Activated T-helper 2 cell treated with anti-CD3 and anti-CD28 coated beads, Interferon-gamma antibody, Interleukin-2, Interleukin-4, amounts not matched to agents 10 μg/mL and 5 μg/mL and 100 μg/mL, durations not matched to agents 14 hours and 24 hours and 36 hours (primary cell): ENCODE measurements at regions not wholly inside any gene's neighbourhood (a gene's known extent, or its start where the extent isn't known, plus 50 kb on each side); places are given as distances from the start of the nearest gene placed in this dataset.
"Not testable (repeated sequence)": the region's sequence is repeated elsewhere in the genome, so short reads cannot be mapped to it uniquely, and the experiment has no call there.

Experiments used
- DNase-seq: peaks from one replicate; pipeline ENCODE4 v3.0.0; 2021; ENCODE audit warnings: low spot score
- H3K27ac Mint-ChIP-seq: one replicate; pipeline ENCODE4 v1.8.0; 2021; ENCODE audit warnings: mixed read lengths
- H3K27me3 Mint-ChIP-seq: one replicate; pipeline ENCODE4 v1.8.0; 2021; ENCODE audit warnings: low read depth, mixed read lengths
- H3K36me3 Mint-ChIP-seq: one replicate; pipeline ENCODE4 v1.8.0; 2021; ENCODE audit warnings: low read depth, mixed read lengths
- H3K4me1 Mint-ChIP-seq: one replicate; pipeline ENCODE4 v1.8.0; 2021; ENCODE audit warnings: low read depth, mixed read lengths
- H3K4me3 Mint-ChIP-seq: one replicate; pipeline ENCODE4 v1.8.0; 2021; ENCODE audit warnings: low read depth, mild to moderate bottlenecking, moderate library complexity, mixed read lengths
- H3K9me3 Mint-ChIP-seq: one replicate; pipeline ENCODE4 v1.8.0; 2021; ENCODE audit warnings: mixed read lengths
- intact Hi-C: fragments of 100-400 bp; cut with micrococcal nuclease; formaldehyde crosslinking; loops from one replicate; pipeline ENCODE4 v1.15.1; 2023

DNA sequence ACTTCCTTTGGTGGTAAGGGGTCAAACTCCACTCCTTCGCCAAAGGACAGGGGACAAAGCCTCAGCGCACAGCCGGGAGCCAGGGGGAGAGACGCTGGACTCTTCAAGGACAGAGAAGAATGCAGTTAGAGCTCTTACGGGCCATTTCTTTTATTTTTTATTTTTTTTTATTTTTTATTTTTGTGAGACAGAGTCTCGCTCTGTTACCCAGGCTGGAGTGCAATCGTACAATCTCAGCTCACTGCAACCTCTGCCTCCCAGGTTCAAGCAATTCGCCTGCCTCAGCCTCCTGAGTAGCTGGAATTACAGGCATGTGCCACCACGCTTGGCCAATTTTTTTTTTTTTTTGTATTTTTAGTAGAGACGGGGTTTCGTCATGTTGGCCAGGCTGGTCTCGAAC, 93.2 kb upstream of the RPH3AL start, which contains the start of gene RFLNB:
TSS of gene RFLNB (minus strand) at position 101 of the 400 bp plus-strand sequence.
- intact Hi-C loops, H3K27me3 Mint-ChIP-seq, DNase-seq, H3K9me3 Mint-ChIP-seq: not testable (repeated sequence)
- H3K4me1 Mint-ChIP-seq, result peaks cover 11% of the 10 kb centered on the region
- peak within 1 kb of the TSS; percentile 52 for H3K4me3 Mint-ChIP-seq
- H3K27ac Mint-ChIP-seq, result peak within 1 kb of the TSS; percentile 38
- peaks cover 50% of the 10 kb centered on the region for H3K36me3 Mint-ChIP-seq

GRCh38 chr17:444879-445454, 92.4 kb upstream of the RPH3AL start:
- no peaks in the 10 kb centered on the region for H3K9me3 Mint-ChIP-seq
- peaks cover 11% of the 10 kb centered on the region for H3K4me1 Mint-ChIP-seq
- H3K4me3 Mint-ChIP-seq, result no peak overlapping the region
- no peaks in the 10 kb centered on the region for H3K27me3 Mint-ChIP-seq
- peak overlapping the region; percentile 38 for H3K27ac Mint-ChIP-seq
- intact Hi-C loops, result no loop called here
- H3K36me3 Mint-ChIP-seq, result peaks cover 58% of the 10 kb centered on the region
- no peak for DNase-seq

DNA sequence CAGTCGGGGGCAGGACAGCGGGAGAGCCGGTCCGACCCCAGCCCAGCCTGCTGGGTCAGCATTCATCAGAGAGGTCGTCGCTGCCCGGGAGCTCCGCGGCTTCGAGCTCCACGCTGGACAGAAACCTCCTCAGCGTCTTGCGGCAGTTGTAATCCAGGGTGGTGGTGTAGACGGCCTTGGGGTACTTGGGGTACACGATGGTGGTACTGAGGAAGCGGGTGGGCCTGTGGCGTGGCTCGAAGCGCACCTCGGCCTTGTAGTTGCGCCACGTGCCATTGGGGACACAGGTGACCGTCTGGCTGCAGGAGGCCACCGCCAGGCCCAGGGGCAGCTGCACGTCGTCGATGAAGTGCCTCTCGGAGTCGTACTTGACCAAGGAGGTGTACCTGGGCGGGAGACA, 90.5 kb upstream of the RPH3AL start:
- Mint-ChIP-seq H3K4me3 (no peak overlapping the region), H3K4me1 (peaks cover 11% of the 10 kb centered on the region), H3K36me3 (peaks cover 72% of the 10 kb centered on the region), H3K9me3 (no peaks in the 10 kb centered on the region), H3K27me3 (no peaks in the 10 kb centered on the region), H3K27ac (no peak overlapping the region)
- intact Hi-C loops, result no loop called here
- DNase-seq, result no peak

GRCh38 chr17:441155-441950, 88.7 kb upstream of the RPH3AL start:
- intact Hi-C loops, result no loop called here
- peaks cover 69% of the 10 kb centered on the region for H3K36me3 Mint-ChIP-seq
- H3K4me3 Mint-ChIP-seq, result no peak overlapping the region
- DNase-seq, result no peak
- no peak overlapping the region for H3K27ac Mint-ChIP-seq
- peaks cover 4% of the 10 kb centered on the region for H3K4me1 Mint-ChIP-seq
- H3K27me3 Mint-ChIP-seq, result no peaks in the 10 kb centered on the region
- peaks cover 6% of the 10 kb centered on the region for H3K9me3 Mint-ChIP-seq

- Mint-ChIP-seq H3K9me3 (peaks cover 16% of the 10 kb centered on the region), H3K27me3 (no peaks in the 10 kb centered on the region), H3K4me3 (no peak overlapping the region), H3K27ac (no peak overlapping the region), H3K36me3 (peaks cover 58% of the 10 kb centered on the region), H3K4me1 (peaks cover 2% of the 10 kb centered on the region)
- DNase-seq, result no peak
- intact Hi-C loops, result no loop called here
Measured at GRCh38 chr17:438191-438590, 85.6 kb upstream of the RPH3AL start.

DNA sequence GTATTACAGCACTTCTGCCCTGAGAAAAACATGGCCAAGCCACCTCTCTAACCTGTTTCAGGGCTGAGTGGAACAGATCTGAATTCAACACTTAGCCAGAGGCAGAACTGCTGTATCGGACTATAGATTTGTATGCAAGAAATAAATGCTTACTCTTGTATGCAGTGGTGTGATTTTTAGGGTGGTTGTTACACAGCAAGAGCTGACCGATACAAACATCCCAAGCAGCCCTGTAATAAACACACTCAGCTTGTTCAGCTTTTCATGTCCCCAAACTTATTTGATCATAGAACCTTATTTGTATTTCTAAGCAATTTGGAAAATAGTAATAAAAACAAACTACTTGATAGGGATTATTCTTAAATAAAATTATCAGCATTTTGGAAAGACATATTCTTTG, 84.9 kb upstream of the RPH3AL start:
- peaks cover 51% of the 10 kb centered on the region for H3K36me3 Mint-ChIP-seq
- no peaks in the 10 kb centered on the region for H3K27me3 Mint-ChIP-seq
- H3K4me1 Mint-ChIP-seq, result peaks cover 2% of the 10 kb centered on the region
- no peak overlapping the region for H3K4me3 Mint-ChIP-seq
- intact Hi-C loops, result no loop called here
- no peak for DNase-seq
- no peak overlapping the region for H3K27ac Mint-ChIP-seq
- H3K9me3 Mint-ChIP-seq, result peaks cover 16% of the 10 kb centered on the region

DNA sequence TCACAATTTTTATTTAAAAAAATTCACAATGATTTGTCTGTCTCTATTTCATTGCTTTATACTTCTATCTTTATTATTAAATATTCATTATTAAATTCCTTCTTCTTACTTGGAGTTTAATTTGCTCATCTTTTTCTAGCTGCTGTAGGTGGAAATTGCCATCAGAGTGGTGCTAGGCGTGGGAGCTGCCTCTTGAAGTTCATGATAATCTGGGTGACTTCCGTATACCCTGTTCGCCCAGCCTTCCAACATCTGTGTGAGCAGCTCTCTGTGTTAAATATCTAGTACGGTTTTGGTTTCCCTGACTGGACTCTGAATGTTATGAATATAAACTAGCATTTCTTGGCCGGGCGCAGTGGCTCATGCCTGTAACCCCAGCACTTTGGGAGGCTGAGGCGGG, 84.0 kb upstream of the RPH3AL start:
- Mint-ChIP-seq H3K36me3 (peaks cover 45% of the 10 kb centered on the region), H3K4me3 (no peak overlapping the region)

GRCh38 chr17:432471-432870, 79.9 kb upstream of the RPH3AL start:
- H3K4me1 Mint-ChIP-seq, DNase-seq, intact Hi-C loops, H3K27ac Mint-ChIP-seq, H3K4me3 Mint-ChIP-seq, H3K27me3 Mint-ChIP-seq: not testable (repeated sequence)
- H3K36me3 Mint-ChIP-seq, result peaks cover 20% of the 10 kb centered on the region
- peaks cover 38% of the 10 kb centered on the region for H3K9me3 Mint-ChIP-seq

More for the DNA sequence above, 84.0 kb upstream of the RPH3AL start:
- intact Hi-C loops, result no loop called here
- Mint-ChIP-seq H3K27me3 (no peaks in the 10 kb centered on the region), H3K4me1 (peaks cover 2% of the 10 kb centered on the region), H3K27ac (no peak overlapping the region), H3K9me3 (peaks cover 16% of the 10 kb centered on the region)
- DNase-seq, result no peak

DNA sequence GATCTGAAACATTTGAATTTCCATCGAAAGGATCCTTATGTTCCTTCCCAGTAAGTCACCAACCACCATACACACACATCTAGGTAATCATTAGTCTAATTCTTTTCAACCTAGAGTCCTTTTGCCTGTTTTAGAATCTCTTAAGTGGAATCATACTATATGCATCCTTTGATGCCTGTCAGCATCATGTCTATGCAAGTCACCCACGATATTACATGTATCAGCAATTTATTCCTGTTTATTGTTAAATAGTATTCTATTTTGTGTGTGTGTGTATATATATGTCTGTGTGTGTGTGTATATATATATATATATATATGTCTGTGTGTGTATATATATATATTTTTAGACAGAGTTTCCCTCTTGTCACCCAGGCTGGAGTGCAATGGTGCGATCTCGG, 78.9 kb upstream of the RPH3AL start:
- peaks cover 2% of the 10 kb centered on the region for H3K4me1 Mint-ChIP-seq
- H3K9me3 Mint-ChIP-seq, result peaks cover 33% of the 10 kb centered on the region
- H3K36me3 Mint-ChIP-seq, result peaks cover 10% of the 10 kb centered on the region
- no peak for DNase-seq
- intact Hi-C loops, result no loop called here
- H3K27ac Mint-ChIP-seq, result no peak overlapping the region
- H3K27me3 Mint-ChIP-seq, result no peaks in the 10 kb centered on the region
- no peak overlapping the region for H3K4me3 Mint-ChIP-seq

- H3K27me3 Mint-ChIP-seq, result no peaks in the 10 kb centered on the region
- no peak overlapping the region for H3K27ac Mint-ChIP-seq
- no peak overlapping the region for H3K4me3 Mint-ChIP-seq
- H3K9me3 Mint-ChIP-seq, result peaks cover 23% of the 10 kb centered on the region
- intact Hi-C loops, result no loop called here
- no peak for DNase-seq
- peaks cover 2% of the 10 kb centered on the region for H3K4me1 Mint-ChIP-seq
- H3K36me3 Mint-ChIP-seq, result peaks cover 6% of the 10 kb centered on the region
Measured at GRCh38 chr17:429589-429988, 77.0 kb upstream of the RPH3AL start.

- Mint-ChIP-seq H3K4me3 (no peak overlapping the region), H3K27me3 (no peaks in the 10 kb centered on the region)
- intact Hi-C loops, result no loop called here
Measured at GRCh38 chr17:428414-428813, 75.8 kb upstream of the RPH3AL start.

DNA sequence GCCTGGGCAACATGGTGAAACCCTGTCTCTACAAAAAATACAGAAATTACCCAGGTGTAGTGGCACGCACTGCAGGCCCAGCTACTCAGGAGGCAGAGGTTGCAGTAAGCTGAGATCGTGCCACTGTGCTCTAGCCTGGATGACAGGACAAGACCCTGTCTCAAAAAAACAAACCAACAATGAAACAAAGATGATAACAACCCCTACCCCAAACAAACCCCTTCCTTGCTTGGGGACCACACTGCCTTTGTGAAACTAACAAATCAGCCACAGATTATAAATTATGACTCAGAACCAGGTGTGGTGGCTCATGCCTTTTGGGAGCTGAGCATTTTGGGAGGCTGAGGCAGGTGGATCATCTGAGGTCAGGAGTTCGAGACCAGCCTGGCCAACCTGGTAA, 75.3 kb upstream of the RPH3AL start:
- Mint-ChIP-seq H3K4me1 (no peaks in the 10 kb centered on the region), H3K27ac (no peak overlapping the region), H3K36me3 (peaks cover 6% of the 10 kb centered on the region), H3K4me3 (no peak overlapping the region), H3K9me3 (peaks cover 23% of the 10 kb centered on the region), H3K27me3 (no peaks in the 10 kb centered on the region)
- intact Hi-C loops, result no loop called here
- no peak for DNase-seq

More at GRCh38 chr17:428414-428813, 75.8 kb upstream of the RPH3AL start:
- no peaks in the 10 kb centered on the region for H3K4me1 Mint-ChIP-seq
- DNase-seq, result no peak
- H3K36me3 Mint-ChIP-seq, result peaks cover 6% of the 10 kb centered on the region
- H3K9me3 Mint-ChIP-seq, result peaks cover 23% of the 10 kb centered on the region
- no peak overlapping the region for H3K27ac Mint-ChIP-seq

DNA sequence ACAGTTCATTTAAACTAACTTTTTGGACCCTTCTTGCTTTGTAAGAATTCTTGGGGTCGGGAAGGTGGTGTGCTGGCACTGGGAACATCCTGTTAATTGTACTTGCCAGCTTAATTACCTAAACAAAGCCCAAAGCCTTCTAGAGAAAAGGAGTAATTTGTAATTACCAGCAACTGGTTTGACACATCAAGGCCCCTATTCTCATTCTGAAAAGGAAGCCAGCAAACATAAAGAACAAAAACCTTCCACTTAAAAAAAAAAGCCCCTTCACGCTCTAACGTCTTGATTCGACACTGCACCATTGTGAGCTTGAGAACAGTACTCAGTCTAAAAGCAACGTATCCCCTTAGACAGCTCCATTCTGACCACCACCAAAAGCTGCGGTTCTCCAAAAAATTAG, 74.7 kb upstream of the RPH3AL start:
- no peaks in the 10 kb centered on the region for H3K27me3 Mint-ChIP-seq
- H3K9me3 Mint-ChIP-seq, result peaks cover 23% of the 10 kb centered on the region
- intact Hi-C loops, result no loop called here
- H3K4me1 Mint-ChIP-seq, result no peaks in the 10 kb centered on the region
- no peak for DNase-seq
- H3K4me3 Mint-ChIP-seq, result no peak overlapping the region
- H3K27ac Mint-ChIP-seq, result no peak overlapping the region
- H3K36me3 Mint-ChIP-seq, result peaks cover 6% of the 10 kb centered on the region
